Adrenal gland (tissue), 9 donors: ENCODE measurements at regions not wholly inside any gene's neighbourhood (a gene's known extent, or its start where the extent isn't known, plus 50 kb on each side); places are given as distances from the start of the nearest gene placed in this dataset.

Experiments used
- DNase-seq, 7 donors: peaks; one replicate each; pipeline ENCODE4 v3.0.0-alpha.2; 2019 to 2020
- H3K27ac ChIP-seq, 5 donors: fragments of 200-600 bp; sonication (generic) in 4 of 5; 1 replicate in 3 of 5; 2 replicates in 2 of 5; pipeline versions ENCODE4 v1.5.1 to v1.8.0; 2016 to 2020; ENCODE audit warnings: mild to moderate bottlenecking in 1 of 5
- H3K27me3 ChIP-seq: fragments of 200-600 bp; 2 replicates; pipeline ENCODE4 v1.8.0; 2021
- H3K36me3 ChIP-seq, 2 donors: fragments of 200-600 bp; replicated peaks in 1 of 2; 1 replicate in 1 of 2; 2 replicates in 1 of 2; pipeline versions ENCODE4 v1.5.1 to v1.8.0; 2018 to 2022
- H3K4me1 ChIP-seq, 2 donors: fragments of 200-600 bp; replicated peaks in 1 of 2; 1 replicate in 1 of 2; 2 replicates in 1 of 2; pipeline versions ENCODE4 v1.5.1 to v1.8.0; 2018 to 2021
- H3K4me3 ChIP-seq, 4 donors: fragments of 200-600 bp; sonication (generic) in 3 of 4; one replicate each; pipeline ENCODE4 v1.5.1; 2016 to 2018
- H3K9me3 ChIP-seq, 3 donors: fragments of 200-600 bp; sonication (generic) in 1 of 3; replicated peaks in 1 of 3; 1 replicate in 2 of 3; 2 replicates in 1 of 3; pipeline versions ENCODE4 v1.5.1 to v1.8.0; 2016 to 2021
- POLR2A ChIP-seq, 2 donors: fragments of 450-650 bp; IDR thresholded peaks; one replicate each; pipeline ENCODE4 v1.6.1; 2017; ENCODE audit warnings: antibody characterized with exemption in 2 of 2, mild to moderate bottlenecking in 2 of 2, moderate library complexity in 1 of 2
- WGBS, 4 donors: extraction: QIAGEN DNeasy Blood & Tissue Kit in 2 of 4; methylation state at CpG; one replicate each; pipeline versions ENCODE4 v1.1.5 to v1.1.7; 2013 to 2017; 5-methylcytosine and 5-hydroxymethylcytosine counted together
- intact Hi-C, 2 donors: fragments of 100-400 bp; cut with DNase I; formaldehyde crosslinking; loops; one replicate each; pipeline versions ENCODE4 v1.14.1 to v1.15.0; 2022 to 2023
- TF ChIP-seq, protein P1 (sequence below), 6 experiments: fragments of 450-650 bp in 4 of 6; fragments of 200-600 bp in 2 of 6; sonication (generic) in 1 of 6; IDR thresholded peaks; 1 replicate in 5 of 6; 2 replicates in 1 of 6; pipeline versions ENCODE4 v1.5.1 to v1.8.0; 2016 to 2021; ENCODE audit warnings: antibody characterized with exemption in 6 of 6, mild to moderate bottlenecking in 2 of 6, moderate library complexity in 1 of 6
- donor health status: healthy with polysubstance abuse.
- donor health status: Bipolar disorder and iron deficiency.
- donor health status: DM: yes; HTN: yes; CAD: no.
- donor health status: DM: no; HTN: no; CAD: no.
- donor health status: DM: no; HTN: no; CAD: no.

GRCh38 chr6:79385333-79385732 lies 150.9 kb upstream of the HMGN3 start:
- intact Hi-C loops = no loop called here
- TF ChIP-seq POLR2A (IDR thresholded peaks at IDR 0.05) = no peak
- TF ChIP-seq, protein P1, sequence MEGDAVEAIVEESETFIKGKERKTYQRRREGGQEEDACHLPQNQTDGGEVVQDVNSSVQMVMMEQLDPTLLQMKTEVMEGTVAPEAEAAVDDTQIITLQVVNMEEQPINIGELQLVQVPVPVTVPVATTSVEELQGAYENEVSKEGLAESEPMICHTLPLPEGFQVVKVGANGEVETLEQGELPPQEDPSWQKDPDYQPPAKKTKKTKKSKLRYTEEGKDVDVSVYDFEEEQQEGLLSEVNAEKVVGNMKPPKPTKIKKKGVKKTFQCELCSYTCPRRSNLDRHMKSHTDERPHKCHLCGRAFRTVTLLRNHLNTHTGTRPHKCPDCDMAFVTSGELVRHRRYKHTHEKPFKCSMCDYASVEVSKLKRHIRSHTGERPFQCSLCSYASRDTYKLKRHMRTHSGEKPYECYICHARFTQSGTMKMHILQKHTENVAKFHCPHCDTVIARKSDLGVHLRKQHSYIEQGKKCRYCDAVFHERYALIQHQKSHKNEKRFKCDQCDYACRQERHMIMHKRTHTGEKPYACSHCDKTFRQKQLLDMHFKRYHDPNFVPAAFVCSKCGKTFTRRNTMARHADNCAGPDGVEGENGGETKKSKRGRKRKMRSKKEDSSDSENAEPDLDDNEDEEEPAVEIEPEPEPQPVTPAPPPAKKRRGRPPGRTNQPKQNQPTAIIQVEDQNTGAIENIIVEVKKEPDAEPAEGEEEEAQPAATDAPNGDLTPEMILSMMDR (IDR thresholded peaks at IDR 0.05) = no peak
- H3K27me3 ChIP-seq = no peaks in the 10 kb centered on the region
- peaks cover 0 to 8% of the 10 kb centered on the region in 2 donors for H3K4me1 ChIP-seq
- H3K9me3 ChIP-seq = no peaks in the 10 kb centered on the region
- no peak for DNase-seq
- peak overlapping the region in 1 of 5 donors; percentile 54 for H3K27ac ChIP-seq
- WGBS, 4 donors = 60 to 81% (median 74%) methylated on average over 1 of the region's 1 CpG
- no peaks in the 10 kb centered on the region for H3K36me3 ChIP-seq
- H3K4me3 ChIP-seq = no peak overlapping the region

DNA sequence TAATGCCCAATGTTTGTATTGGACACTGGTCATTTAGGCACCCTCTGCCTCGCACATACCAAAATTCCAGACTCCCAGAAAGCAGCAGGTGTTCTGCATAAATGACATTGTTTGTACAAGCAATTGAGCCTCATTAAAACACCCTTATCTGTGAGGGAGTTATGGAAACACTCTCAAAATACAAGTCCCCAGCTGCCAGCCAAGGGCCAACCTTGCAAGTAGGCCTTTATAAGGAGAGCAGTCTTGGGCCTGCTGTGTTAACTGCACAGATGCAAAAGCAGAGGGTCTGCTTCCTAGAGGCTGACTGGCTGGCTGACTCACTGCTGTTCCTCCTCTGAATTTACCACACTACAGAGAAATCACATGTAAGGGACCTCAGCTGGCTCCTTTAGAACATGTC lies 150.4 kb upstream of the HMGN3 start:
- intact Hi-C loops = no loop called here
- H3K4me3 ChIP-seq = no peak overlapping the region
- no peaks in the 10 kb centered on the region for H3K9me3 ChIP-seq
- peaks cover 0 to 8% of the 10 kb centered on the region in 2 donors for H3K4me1 ChIP-seq
- H3K36me3 ChIP-seq = no peaks in the 10 kb centered on the region
- DNase-seq = no peak
- no peak for TF ChIP-seq POLR2A (IDR thresholded peaks at IDR 0.05)
- TF ChIP-seq, protein P1 (IDR thresholded peaks at IDR 0.05) = no peak
- H3K27ac ChIP-seq = peak overlapping the region in 1 of 5 donors; percentile 54
- no peaks in the 10 kb centered on the region for H3K27me3 ChIP-seq
- WGBS, 4 donors = 46 to 84% (median 61%) methylated on average over 1 of the region's 1 CpG

DNA sequence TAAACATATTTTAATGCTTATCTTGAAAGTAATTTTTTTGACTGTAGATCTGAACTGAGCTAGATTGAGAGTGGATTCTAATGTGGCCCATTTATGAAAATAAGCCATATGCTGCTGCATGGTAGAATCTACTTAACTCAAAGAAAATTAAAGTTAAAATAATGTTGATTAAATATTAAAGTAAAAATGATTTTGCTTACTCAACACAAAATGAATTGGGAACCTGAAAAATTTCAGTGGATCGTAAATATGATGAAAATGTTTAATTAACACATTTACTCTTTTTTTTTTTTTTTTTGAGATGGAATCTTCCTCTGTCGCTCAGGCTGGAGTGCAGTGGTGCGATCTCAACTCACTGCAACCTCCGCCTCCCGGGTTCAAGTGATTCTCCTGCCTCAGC lies 144.5 kb upstream of the HMGN3 start:
- no peak overlapping the region for H3K27ac ChIP-seq
- H3K9me3 ChIP-seq = no peaks in the 10 kb centered on the region
- no peaks in the 10 kb centered on the region for H3K27me3 ChIP-seq
- no peaks in the 10 kb centered on the region for H3K36me3 ChIP-seq
- peaks cover 0 to 8% of the 10 kb centered on the region in 2 donors for H3K4me1 ChIP-seq
- intact Hi-C loops = no loop called here
- no peak for DNase-seq
- TF ChIP-seq POLR2A (IDR thresholded peaks at IDR 0.05) = no peak
- TF ChIP-seq, protein P1 (IDR thresholded peaks at IDR 0.05) = no peak
- WGBS, 4 donors = 90 to 99% (median 93%) methylated on average over 5 of the region's 5 CpGs
- no peak overlapping the region for H3K4me3 ChIP-seq

DNA sequence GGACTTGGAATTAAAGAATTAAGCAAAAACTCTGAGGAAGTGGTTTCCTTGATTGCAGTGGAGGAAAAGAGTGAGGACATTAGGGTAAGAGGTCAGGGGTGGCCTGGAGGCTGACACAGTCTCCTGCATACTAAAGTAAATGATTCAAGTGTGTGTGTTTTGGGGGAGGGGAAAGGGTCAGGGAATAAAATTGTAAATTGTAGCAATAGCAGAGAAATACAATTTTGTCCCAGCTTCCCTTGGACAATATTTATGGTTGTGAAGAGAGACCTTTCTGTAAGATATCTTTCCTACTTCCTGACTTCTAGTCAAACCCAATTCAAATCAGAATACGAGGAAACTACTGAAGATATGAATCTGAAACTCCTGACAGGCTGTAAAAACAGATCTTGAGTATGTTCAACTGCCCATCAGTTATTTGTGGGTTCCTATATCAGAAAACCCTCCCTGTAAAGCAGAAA lies 143.4 kb upstream of the HMGN3 start:
- Histone ChIP-seq H3K9me3 (no peaks in the 10 kb centered on the region), H3K27ac (no peak overlapping the region), H3K4me3 (no peak overlapping the region), H3K36me3 (no peaks in the 10 kb centered on the region), H3K27me3 (no peaks in the 10 kb centered on the region), H3K4me1 (peaks cover 0 to 8% of the 10 kb centered on the region in 2 donors)
- TF ChIP-seq, protein P1 (IDR thresholded peaks at IDR 0.05) = no peak
- TF ChIP-seq POLR2A (IDR thresholded peaks at IDR 0.05) = no peak
- DNase-seq = peak in 6 of 7 donors; percentile 18 to 63 (median 29)
- intact Hi-C loops = no loop called here
- WGBS, 4 donors = 35 to 52% (median 43%) methylated on average over 1 of the region's 1 CpG
